ENCODE measurements at regions not wholly inside any gene's neighbourhood (a gene's known extent, or its start where the extent isn't known, plus 50 kb on each side); places are given as distances from the start of the nearest gene placed in this dataset.

GRCh38 chr7:1320616-1321240 is 88.1 kb downstream of the UNCX start:
- TF ChIP-seq CTCF (IDR thresholded peaks at IDR 0.05) = no peak
- no peak for TF ChIP-seq POLR2A (IDR thresholded peaks at IDR 0.05)
- TF ChIP-seq EP300 (IDR thresholded peaks at IDR 0.05; ENCODE audit: low read depth) = no peak
